SK-N-SH (cell line): ENCODE measurements at regions not wholly inside any gene's neighbourhood (a gene's known extent, or its start where the extent isn't known, plus 50 kb on each side); places are given as distances from the start of the nearest gene placed in this dataset.

Experiments used
- CTCF ChIA-PET: fragments of 300-600, 350-600 bp; formaldehyde crosslinking; extraction: SDS; loops from one replicate; lab custom pipeline; 2021; lab: Yijun Ruan, JAX
- POLR2A ChIA-PET: fragments of 350-600 bp; sonication (Branson Sonifier 250); formaldehyde crosslinking; extraction: SDS; loops from one replicate; lab custom pipeline; 2020; ENCODE audit warnings: antibody characterized with exemption, inconsistent platforms; lab: Yijun Ruan, JAX
- DNase-seq: peaks from one replicate; pipeline ENCODE4 v3.0.0; 2012
- H2AFZ ChIP-seq: fragments of 200-600 bp; sonication (generic); 2 replicates; pipeline ENCODE4 v1.8.1; 2016; ENCODE audit warnings: antibody characterized with exemption, mild to moderate bottlenecking, low read depth
- H3F3A ChIP-seq: fragments of 200-600 bp; sonication (generic); replicated peaks from 2 replicates; pipeline ENCODE3; 2016; ENCODE audit warnings: antibody characterized with exemption, mild to moderate bottlenecking; ENCODE audit not compliant: insufficient read depth
- H3K27ac ChIP-seq, 2 experiments: fragments of 200-500 bp in 1 of 2; fragments of 200-600 bp in 1 of 2; sonication (Bioruptor generic) in 1 of 2; sonication (generic), shearing (Covaris generic) in 1 of 2; 2 replicates each; pipeline versions ENCODE4 v1.5.1 to v1.6.1; 2014 to 2016; ENCODE audit warnings: low read depth in 2 of 2, inconsistent platforms in 1 of 2, low read length in 1 of 2, mild to moderate bottlenecking in 1 of 2, mixed read lengths in 1 of 2
- H3K27me3 ChIP-seq: fragments of 200-600 bp; sonication (generic), shearing (Covaris generic); 2 replicates; pipeline ENCODE4 v1.6.1; 2016; ENCODE audit warnings: mixed run types; ENCODE audit not compliant: insufficient read depth
- H3K36me3 ChIP-seq, 2 experiments: fragments of 200-500 bp in 1 of 2; fragments of 200-600 bp in 1 of 2; sonication (Bioruptor generic) in 1 of 2; sonication (generic) in 1 of 2; replicated peaks in 1 of 2; 2 replicates each; pipeline versions ENCODE3 to v1.5.1; 2014 to 2016; ENCODE audit warnings: low read length in 1 of 2, mild to moderate bottlenecking in 1 of 2; ENCODE audit not compliant: insufficient read depth in 2 of 2, control insufficient read depth in 1 of 2
- H3K4me1 ChIP-seq, 2 experiments: fragments of 200-500 bp in 1 of 2; fragments of 200-600 bp in 1 of 2; sonication (Bioruptor generic) in 1 of 2; sonication (generic), shearing (Covaris generic) in 1 of 2; 2 replicates each; pipeline versions ENCODE4 v1.5.1 to v1.6.1; 2014 to 2016; ENCODE audit warnings: low read depth in 1 of 2, low read length in 1 of 2, mixed run types in 1 of 2; ENCODE audit not compliant: insufficient read depth in 2 of 2, control insufficient read depth in 1 of 2
- H3K4me2 ChIP-seq: fragments of 200-600 bp; sonication (generic), shearing (Covaris generic); 2 replicates; pipeline ENCODE4 v1.6.1; 2017; ENCODE audit warnings: mixed run types
- H3K4me3 ChIP-seq, 2 experiments: fragments of 200-500 bp in 1 of 2; fragments of 200-600 bp in 1 of 2; sonication (Bioruptor generic) in 1 of 2; sonication (generic), shearing (Covaris generic) in 1 of 2; 2 replicates each; pipeline versions ENCODE4 v1.5.1 to v1.8.1; 2014 to 2016; ENCODE audit warnings: low read depth in 2 of 2, inconsistent platforms in 1 of 2, low read length in 1 of 2, mild to moderate bottlenecking in 1 of 2, mixed read lengths in 1 of 2, moderate library complexity in 1 of 2
- H3K79me2 ChIP-seq: fragments of 200-600 bp; sonication (generic); 2 replicates; pipeline ENCODE4 v1.8.1; 2017; ENCODE audit warnings: mild to moderate bottlenecking; ENCODE audit not compliant: insufficient read depth
- H3K9ac ChIP-seq: fragments of 200-600 bp; sonication (generic); 2 replicates; pipeline ENCODE4 v1.6.1; 2017; ENCODE audit warnings: mixed run types
- H3K9me2 ChIP-seq: fragments of 200-600 bp; sonication (generic); 2 replicates; pipeline ENCODE4 v1.6.1; 2017; ENCODE audit warnings: mixed run types
- H3K9me3 ChIP-seq: fragments of 200-600 bp; sonication (generic); 2 replicates; pipeline ENCODE4 v1.6.1; 2017; ENCODE audit warnings: mixed run types, mild to moderate bottlenecking, moderate library complexity
- H4K20me1 ChIP-seq: fragments of 200-600 bp; sonication (generic); 2 replicates; pipeline ENCODE4 v1.6.1; 2017; ENCODE audit warnings: mild to moderate bottlenecking, mixed run types; ENCODE audit not compliant: insufficient read depth
- EZH2phosphoT487 ChIP-seq: fragments of 200-600 bp; sonication (generic); IDR thresholded peaks from 2 replicates; pipeline ENCODE4 v1.6.1; 2017; ENCODE audit warnings: low read depth, mixed run types, mild to moderate bottlenecking, antibody characterized with exemption, moderate library complexity, borderline replicate concordance
- GATA2 ChIP-seq: sonication (generic); formaldehyde crosslinking; IDR thresholded peaks from 2 replicates; pipeline ENCODE4 v1.5.0; 2020; ENCODE audit warnings: mild to moderate bottlenecking, missing genetic modification reagents
- JUND ChIP-seq: IDR thresholded peaks from 2 replicates; pipeline ENCODE4 v1.4.0; 2012
- MEF2A ChIP-seq: IDR thresholded peaks from 2 replicates; pipeline ENCODE4 v1.4.0; 2012; ENCODE audit warnings: low read depth, borderline replicate concordance
- NRF1 ChIP-seq: IDR thresholded peaks from 2 replicates; pipeline ENCODE4 v1.6.1; 2012; ENCODE audit warnings: low read depth, mild to moderate bottlenecking, low read length
- POLR2AphosphoS5 ChIP-seq: IDR thresholded peaks from 2 replicates; pipeline ENCODE4 v1.6.1; 2012; ENCODE audit warnings: low read depth, low read length
- RAD21 ChIP-seq: IDR thresholded peaks from 2 replicates; pipeline ENCODE4 v1.6.1; 2012; ENCODE audit warnings: mild to moderate bottlenecking, low read length
- RCOR1 ChIP-seq: fragments of 150-350 bp; IDR thresholded peaks from 2 replicates; pipeline ENCODE4 v1.6.1; 2017; ENCODE audit warnings: antibody characterized with exemption, low read length
- RFX5 ChIP-seq: IDR thresholded peaks from 2 replicates; pipeline ENCODE4 v1.6.1; 2012; ENCODE audit warnings: mild to moderate bottlenecking, improper control_type of control experiment, low read length
- SIN3A ChIP-seq: IDR thresholded peaks from 2 replicates; pipeline ENCODE4 v1.6.1; 2012; ENCODE audit warnings: low read depth, mild to moderate bottlenecking, low read length, moderate library complexity, borderline replicate concordance
- SMC3 ChIP-seq: IDR thresholded peaks from 2 replicates; pipeline ENCODE4 v1.6.1; 2012; ENCODE audit warnings: low read depth, low read length, improper control_type of control experiment
- TAF1 ChIP-seq: IDR thresholded peaks from 2 replicates; pipeline ENCODE4 v1.6.1; 2012; ENCODE audit warnings: low read depth, mild to moderate bottlenecking, low read length, moderate library complexity, borderline replicate concordance
- TEAD4 ChIP-seq: IDR thresholded peaks from 2 replicates; pipeline ENCODE4 v1.4.0; 2012; ENCODE audit warnings: mild to moderate bottlenecking, borderline replicate concordance; ENCODE audit not compliant: insufficient read depth
- YY1 ChIP-seq: IDR thresholded peaks from 2 replicates; pipeline ENCODE4 v1.4.0; 2012; ENCODE audit warnings: low read depth, mild to moderate bottlenecking
- WGBS: methylation state at CpG from one replicate; pipeline ENCODE4 v1.1.6; 2017; ENCODE audit warnings: low lambda C conversion rate; 5-methylcytosine and 5-hydroxymethylcytosine counted together
- TF ChIP-seq, protein P1 (sequence below): IDR thresholded peaks from 2 replicates; pipeline ENCODE4 v1.4.0; 2012; ENCODE audit warnings: low read depth
- TF ChIP-seq, protein P2 (sequence below): IDR thresholded peaks from 2 replicates; pipeline ENCODE4; 2012

GRCh38 chr22:49183208-49183825 is 644.4 kb downstream of the BRD1 start:
- POLR2A ChIA-PET: no interaction called here

DNA sequence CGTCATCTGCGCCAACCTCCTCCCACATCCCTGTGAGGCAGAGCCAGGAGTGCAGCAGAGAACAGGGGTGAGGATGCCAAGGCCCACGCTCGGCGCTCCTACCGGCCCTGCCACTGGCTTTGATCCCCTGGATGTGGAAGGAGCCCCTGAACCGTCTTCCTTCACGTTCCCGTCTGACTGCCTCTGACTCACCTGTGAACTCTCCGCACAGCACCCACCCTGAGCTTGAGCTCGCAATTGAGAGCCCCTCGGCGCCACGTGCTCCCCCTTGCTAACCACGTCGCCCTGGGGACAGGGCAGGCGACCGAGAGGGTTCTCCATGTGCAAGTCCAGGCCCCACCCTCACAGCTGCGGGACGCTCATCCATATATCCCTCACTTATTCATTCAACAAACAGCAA is 645.3 kb downstream of the BRD1 start:
- no peak for DNase-seq
- Histone ChIP-seq H3K27me3 (no peaks in the 10 kb centered on the region; the same call in 1 of the 2 replicates), H3K9me3 (no peaks in the 10 kb centered on the region), H3K4me2 (no peak overlapping the region), H3K36me3 (no peaks in the 10 kb centered on the region), H3K9ac (no peak overlapping the region), H3F3A (no peaks in the 10 kb centered on the region), H3K4me1 (peaks cover 0 to 4% of the 10 kb centered on the region in 2 experiments; a peak in 1 of 4 replicates), H3K4me3 (no peak overlapping the region), H3K79me2 (no peaks in the 10 kb centered on the region), H4K20me1 (no peaks in the 10 kb centered on the region), H3K27ac (no peak overlapping the region), H2AFZ (no peak overlapping the region), H3K9me2 (no peaks in the 10 kb centered on the region)
- WGBS: 29% methylated on average over 11 of the region's 20 CpGs
- ChIA-PET CTCF (no interaction called here), POLR2A (no interaction called here)
- TF ChIP-seq, protein P1, sequence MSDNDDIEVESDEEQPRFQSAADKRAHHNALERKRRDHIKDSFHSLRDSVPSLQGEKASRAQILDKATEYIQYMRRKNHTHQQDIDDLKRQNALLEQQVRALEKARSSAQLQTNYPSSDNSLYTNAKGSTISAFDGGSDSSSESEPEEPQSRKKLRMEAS: no peak
- TF ChIP-seq, protein P2, sequence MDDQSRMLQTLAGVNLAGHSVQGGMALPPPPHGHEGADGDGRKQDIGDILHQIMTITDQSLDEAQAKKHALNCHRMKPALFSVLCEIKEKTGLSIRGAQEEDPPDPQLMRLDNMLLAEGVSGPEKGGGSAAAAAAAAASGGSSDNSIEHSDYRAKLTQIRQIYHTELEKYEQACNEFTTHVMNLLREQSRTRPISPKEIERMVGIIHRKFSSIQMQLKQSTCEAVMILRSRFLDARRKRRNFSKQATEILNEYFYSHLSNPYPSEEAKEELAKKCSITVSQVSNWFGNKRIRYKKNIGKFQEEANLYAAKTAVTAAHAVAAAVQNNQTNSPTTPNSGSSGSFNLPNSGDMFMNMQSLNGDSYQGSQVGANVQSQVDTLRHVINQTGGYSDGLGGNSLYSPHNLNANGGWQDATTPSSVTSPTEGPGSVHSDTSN: no peak
- TF ChIP-seq POLR2AphosphoS5: no peak
- no peak for TF ChIP-seq SIN3A

More at GRCh38 chr22:49183208-49183825, 644.4 kb downstream of the BRD1 start:
- Histone ChIP-seq H3K4me2 (no peak overlapping the region), H3F3A (no peaks in the 10 kb centered on the region), H3K36me3 (no peaks in the 10 kb centered on the region), H3K9me3 (no peaks in the 10 kb centered on the region), H3K4me1 (peaks cover 0 to 4% of the 10 kb centered on the region in 2 experiments; a peak in 1 of 4 replicates), H2AFZ (no peak overlapping the region), H4K20me1 (no peaks in the 10 kb centered on the region), H3K9me2 (no peaks in the 10 kb centered on the region), H3K4me3 (no peak overlapping the region), H3K27ac (no peak overlapping the region), H3K27me3 (no peaks in the 10 kb centered on the region; the same call in 1 of the 2 replicates), H3K79me2 (no peaks in the 10 kb centered on the region), H3K9ac (no peak overlapping the region)
- CTCF ChIA-PET: no interaction called here
- DNase-seq: no peak
- no peak for TF ChIP-seq SMC3
- TF ChIP-seq, protein P2: no peak
- TF ChIP-seq SIN3A: no peak
- no peak for TF ChIP-seq TAF1
- TF ChIP-seq JUND: no peak
- TF ChIP-seq RFX5: no peak
- no peak for TF ChIP-seq RAD21
- no peak for TF ChIP-seq TEAD4
- no peak for TF ChIP-seq MEF2A
- no peak for TF ChIP-seq NRF1
- TF ChIP-seq YY1: no peak
- no peak for TF ChIP-seq GATA2
- TF ChIP-seq RCOR1: no peak
- no peak for TF ChIP-seq EZH2phosphoT487
- TF ChIP-seq, protein P1: no peak
- WGBS: 35% methylated on average over 9 of the region's 22 CpGs
